ENCODE measurements at regions not wholly inside any gene's neighbourhood (a gene's known extent, or its start where the extent isn't known, plus 50 kb on each side); places are given as distances from the start of the nearest gene placed in this dataset.

DNA sequence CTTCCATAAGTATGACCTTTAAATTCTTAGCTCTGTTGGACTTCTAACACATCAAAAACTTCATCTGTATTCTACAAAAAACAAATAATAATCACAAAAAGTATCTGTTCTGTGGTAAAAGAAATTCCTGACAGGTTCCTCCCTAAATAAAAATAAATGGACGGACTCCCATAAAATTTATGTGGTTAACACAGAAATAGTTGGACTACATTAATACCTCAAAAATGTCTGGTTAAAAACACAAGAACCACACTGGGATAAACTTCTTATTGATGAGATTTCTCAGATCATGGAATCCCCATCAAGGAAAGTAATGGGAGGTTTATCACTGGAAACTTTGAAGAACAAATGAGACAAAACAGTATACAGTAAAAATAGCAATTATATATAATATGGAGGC, 172.4 kb downstream of the MOXD1 start:
- TF ChIP-seq MAX (IDR thresholded peaks at IDR 0.05) (no peak), YY1 (IDR thresholded peaks at IDR 0.05; ENCODE audit: low read depth) (no peak), CREB1 (IDR thresholded peaks at IDR 0.05; ENCODE audit: low read depth) (no peak), NFIC (IDR thresholded peaks at IDR 0.05) (no peak), TEAD4 (IDR thresholded peaks at IDR 0.05) (no peak), TAF1 (IDR thresholded peaks at IDR 0.05; ENCODE audit: low read depth) (no peak), CEBPB (IDR thresholded peaks at IDR 0.05) (no peak), EGR1 (IDR thresholded peaks at IDR 0.05) (no peak), EP300 (IDR thresholded peaks at IDR 0.05; ENCODE audit: borderline replicate concordance) (no peak), TCF12 (IDR thresholded peaks at IDR 0.05; ENCODE audit: low read depth) (no peak), FOXM1 (IDR thresholded peaks at IDR 0.05; ENCODE audit: borderline replicate concordance, low read depth) (no peak), RAD21 (IDR thresholded peaks at IDR 0.05; ENCODE audit: low read depth) (no peak)
- TF ChIP-seq, protein P1, sequence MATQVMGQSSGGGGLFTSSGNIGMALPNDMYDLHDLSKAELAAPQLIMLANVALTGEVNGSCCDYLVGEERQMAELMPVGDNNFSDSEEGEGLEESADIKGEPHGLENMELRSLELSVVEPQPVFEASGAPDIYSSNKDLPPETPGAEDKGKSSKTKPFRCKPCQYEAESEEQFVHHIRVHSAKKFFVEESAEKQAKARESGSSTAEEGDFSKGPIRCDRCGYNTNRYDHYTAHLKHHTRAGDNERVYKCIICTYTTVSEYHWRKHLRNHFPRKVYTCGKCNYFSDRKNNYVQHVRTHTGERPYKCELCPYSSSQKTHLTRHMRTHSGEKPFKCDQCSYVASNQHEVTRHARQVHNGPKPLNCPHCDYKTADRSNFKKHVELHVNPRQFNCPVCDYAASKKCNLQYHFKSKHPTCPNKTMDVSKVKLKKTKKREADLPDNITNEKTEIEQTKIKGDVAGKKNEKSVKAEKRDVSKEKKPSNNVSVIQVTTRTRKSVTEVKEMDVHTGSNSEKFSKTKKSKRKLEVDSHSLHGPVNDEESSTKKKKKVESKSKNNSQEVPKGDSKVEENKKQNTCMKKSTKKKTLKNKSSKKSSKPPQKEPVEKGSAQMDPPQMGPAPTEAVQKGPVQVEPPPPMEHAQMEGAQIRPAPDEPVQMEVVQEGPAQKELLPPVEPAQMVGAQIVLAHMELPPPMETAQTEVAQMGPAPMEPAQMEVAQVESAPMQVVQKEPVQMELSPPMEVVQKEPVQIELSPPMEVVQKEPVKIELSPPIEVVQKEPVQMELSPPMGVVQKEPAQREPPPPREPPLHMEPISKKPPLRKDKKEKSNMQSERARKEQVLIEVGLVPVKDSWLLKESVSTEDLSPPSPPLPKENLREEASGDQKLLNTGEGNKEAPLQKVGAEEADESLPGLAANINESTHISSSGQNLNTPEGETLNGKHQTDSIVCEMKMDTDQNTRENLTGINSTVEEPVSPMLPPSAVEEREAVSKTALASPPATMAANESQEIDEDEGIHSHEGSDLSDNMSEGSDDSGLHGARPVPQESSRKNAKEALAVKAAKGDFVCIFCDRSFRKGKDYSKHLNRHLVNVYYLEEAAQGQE (IDR thresholded peaks at IDR 0.05; ENCODE audit: low read depth): no peak

All from Ishikawa (cell line).